ENCODE measurements at regions not wholly inside any gene's neighbourhood (a gene's known extent, or its start where the extent isn't known, plus 50 kb on each side); places are given as distances from the start of the nearest gene placed in this dataset.

DNA sequence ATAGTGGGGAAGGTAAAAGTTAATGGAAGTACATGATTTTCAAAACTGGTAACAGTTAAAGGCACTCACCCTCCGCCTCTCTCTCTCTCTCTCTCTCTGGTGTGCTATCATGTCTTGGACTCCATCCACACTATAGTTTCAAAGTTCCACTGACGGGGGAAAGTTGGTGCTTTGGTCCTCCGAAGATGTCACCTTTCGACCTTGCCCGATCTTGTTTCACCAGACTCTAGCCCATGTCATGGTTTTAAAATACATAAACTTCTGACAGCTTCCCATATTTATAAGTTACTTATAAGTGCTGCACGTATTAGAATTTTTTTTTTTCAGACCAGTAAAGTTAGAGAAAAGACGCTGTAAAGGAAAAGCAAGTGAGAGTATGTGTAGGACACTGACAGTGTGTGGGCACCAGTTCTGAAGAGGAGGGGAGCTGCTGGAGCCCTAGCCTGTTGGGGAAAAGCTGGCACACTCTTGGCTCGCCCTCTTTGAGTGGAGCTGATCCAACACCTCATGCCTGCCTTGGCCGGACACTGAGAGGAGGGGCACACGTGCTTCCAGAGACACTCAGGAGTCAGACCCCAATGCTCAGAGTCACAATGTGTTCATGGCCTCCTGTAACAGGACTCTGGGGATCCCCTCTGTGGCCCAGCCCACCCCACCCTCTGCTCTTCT, 200.5 kb upstream of the TPM1 start:
- Mint-ChIP-seq H3K4me1 (no peaks in the 10 kb centered on the region), H3K4me3 (no peak overlapping the region), H3K9me3 (no peaks in the 10 kb centered on the region), H3K27me3 (peaks cover 8% of the 10 kb centered on the region), H3K27ac (no peak overlapping the region), H3K36me3 (ENCODE audit: low read depth) (no peaks in the 10 kb centered on the region)
- no peak for ATAC-seq (replicated peaks)

DNA sequence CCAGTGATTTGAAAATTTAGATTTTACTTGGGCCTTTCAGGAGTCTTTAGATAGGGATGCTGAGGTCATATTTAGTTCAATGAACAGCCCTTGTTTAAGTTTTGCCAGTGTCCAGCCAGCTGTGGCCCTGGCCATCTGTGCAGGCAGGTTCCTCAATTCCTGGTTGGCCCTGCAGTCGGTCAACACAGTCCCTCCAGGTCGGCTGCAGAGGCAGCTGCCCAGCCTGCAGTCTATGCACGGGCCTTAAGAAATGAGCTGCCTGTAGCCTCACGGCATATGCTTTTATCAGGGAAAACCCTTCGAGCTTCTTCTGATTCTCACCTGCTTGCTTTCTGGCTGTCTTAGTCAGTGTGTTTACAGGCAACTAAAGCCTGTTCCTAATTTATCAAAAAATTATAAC, 199.2 kb upstream of the TPM1 start:
- no peak overlapping the region for H3K27ac Mint-ChIP-seq
- peaks cover 12% of the 10 kb centered on the region for H3K27me3 Mint-ChIP-seq
- no peaks in the 10 kb centered on the region for H3K36me3 Mint-ChIP-seq (ENCODE audit: low read depth)
- no peak for ATAC-seq (replicated peaks)
- H3K9me3 Mint-ChIP-seq, result no peaks in the 10 kb centered on the region
- H3K4me3 Mint-ChIP-seq, result no peak overlapping the region
- H3K4me1 Mint-ChIP-seq, result no peaks in the 10 kb centered on the region

DNA sequence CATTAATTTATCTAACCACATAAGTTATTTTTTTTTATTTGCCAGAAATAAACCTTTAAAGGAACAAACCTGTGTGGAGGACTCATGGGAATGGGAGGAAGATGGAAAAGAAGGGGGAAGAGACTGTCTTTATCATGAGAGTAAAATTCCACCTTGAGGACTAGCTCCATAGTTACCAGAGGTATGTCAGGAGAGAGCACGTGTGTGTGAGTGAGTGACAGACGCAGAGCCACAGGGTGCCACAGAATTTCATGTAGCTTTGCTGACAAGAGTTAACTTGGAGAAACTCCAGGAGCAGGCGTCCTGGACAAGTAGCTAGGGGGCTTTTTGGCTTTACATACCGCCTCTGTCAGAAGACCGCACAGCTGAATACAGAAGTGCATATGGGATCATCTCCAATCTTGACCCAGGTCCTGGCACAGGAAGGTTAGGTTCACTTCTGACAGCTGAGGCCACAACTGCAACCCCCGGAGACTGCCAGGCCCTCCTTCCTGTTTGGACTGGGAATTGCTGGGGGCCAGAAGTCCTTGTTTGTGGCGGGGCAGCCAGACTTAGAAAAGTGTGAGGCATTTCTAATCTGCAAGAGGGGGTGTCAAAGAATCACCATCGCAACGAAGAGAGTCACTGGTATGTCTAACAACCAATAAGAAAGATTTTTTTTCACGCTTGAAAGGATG, 197.8 kb upstream of the TPM1 start:
- Mint-ChIP-seq H3K9me3 (no peaks in the 10 kb centered on the region), H3K27me3 (peaks cover 16% of the 10 kb centered on the region), H3K27ac (no peak overlapping the region), H3K36me3 (ENCODE audit: low read depth) (no peaks in the 10 kb centered on the region), H3K4me1 (no peaks in the 10 kb centered on the region), H3K4me3 (no peak overlapping the region)
- no peak for ATAC-seq (replicated peaks)

DNA sequence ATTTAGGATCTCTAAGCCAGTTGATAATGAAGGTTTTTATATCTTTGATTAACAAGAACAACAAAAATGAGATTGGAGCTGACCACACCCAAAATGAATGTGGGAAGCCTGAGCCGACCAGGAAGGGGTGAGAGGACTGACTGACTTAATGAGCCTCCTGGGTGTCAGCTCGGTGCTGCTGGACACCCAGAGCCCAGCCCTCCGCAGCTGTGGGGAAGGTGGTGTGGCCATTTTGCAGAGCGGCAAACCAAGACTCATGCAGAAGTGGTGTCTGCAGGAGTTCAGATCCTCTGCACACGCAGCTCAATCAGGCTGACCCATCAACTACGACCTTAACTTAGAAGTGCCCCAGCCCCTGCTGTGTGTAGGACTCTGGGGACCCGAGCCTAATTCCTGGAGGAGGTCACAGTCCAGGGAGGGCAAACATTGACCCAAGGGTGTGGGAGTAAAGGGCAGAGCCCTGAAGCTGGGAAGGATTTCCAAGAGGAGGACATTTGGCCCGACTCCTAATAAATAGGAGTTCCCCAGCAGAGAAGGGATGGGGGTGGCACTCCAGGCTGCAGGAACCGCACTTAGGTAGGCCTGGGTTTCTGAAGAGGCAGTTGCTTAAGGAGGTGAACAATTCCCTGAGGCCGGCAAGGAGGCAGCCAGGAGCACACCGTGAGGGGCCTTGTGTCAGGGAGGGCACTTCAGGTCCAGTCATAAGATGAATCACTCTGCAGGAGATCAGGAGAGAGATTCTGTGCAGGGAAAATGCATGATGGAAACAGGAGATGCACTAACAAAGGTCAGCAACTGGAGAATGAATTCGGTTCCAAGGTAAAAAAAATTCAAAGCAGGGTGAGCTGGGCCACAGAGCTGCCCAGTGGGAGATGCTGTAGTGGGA, 197.1 kb upstream of the TPM1 start:
- H3K4me3 Mint-ChIP-seq, result no peak overlapping the region
- no peak overlapping the region for H3K27ac Mint-ChIP-seq
- no peak for ATAC-seq (replicated peaks)

DNA sequence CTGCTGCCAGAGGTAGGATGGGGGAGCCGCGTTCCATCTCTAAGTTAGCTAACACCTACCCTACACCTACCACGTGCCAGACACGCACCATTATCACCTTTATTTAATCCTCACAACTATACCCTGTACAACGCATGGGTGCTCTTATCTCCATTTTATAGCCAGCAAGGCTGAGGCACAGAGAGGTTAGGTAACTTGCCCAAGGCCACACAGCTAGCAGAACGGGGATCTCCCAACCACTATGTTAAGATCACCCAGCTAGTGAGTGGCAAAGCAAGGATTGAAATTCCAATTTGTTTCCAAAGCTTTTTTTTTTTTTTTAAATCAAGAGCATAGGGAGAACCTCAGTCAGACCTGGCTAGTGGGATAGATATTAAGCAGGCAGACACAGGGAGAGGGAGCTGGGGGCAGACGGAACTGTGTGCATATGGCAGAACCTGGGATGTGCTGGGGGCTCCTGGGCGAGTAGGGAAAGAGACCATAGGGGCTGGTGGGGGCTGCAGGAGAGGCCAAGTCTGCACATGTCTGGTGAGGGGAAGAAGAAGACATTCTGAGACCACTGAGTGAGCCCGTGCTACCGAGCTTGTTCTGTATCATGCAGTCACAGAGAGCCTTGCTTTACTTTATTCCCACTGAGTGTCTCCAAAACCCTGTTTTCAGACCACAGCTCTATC, 196.3 kb upstream of the TPM1 start:
- peaks cover 21% of the 10 kb centered on the region for H3K27me3 Mint-ChIP-seq
- no peak for ATAC-seq (replicated peaks)
- no peaks in the 10 kb centered on the region for H3K9me3 Mint-ChIP-seq
- H3K4me3 Mint-ChIP-seq, result no peak overlapping the region
- H3K27ac Mint-ChIP-seq, result no peak overlapping the region
- no peaks in the 10 kb centered on the region for H3K4me1 Mint-ChIP-seq
- H3K36me3 Mint-ChIP-seq (ENCODE audit: low read depth), result no peaks in the 10 kb centered on the region

More for the DNA sequence above, 197.1 kb upstream of the TPM1 start:
- Mint-ChIP-seq H3K9me3 (no peaks in the 10 kb centered on the region), H3K4me1 (no peaks in the 10 kb centered on the region), H3K27me3 (peaks cover 16% of the 10 kb centered on the region), H3K36me3 (ENCODE audit: low read depth) (no peaks in the 10 kb centered on the region)

DNA sequence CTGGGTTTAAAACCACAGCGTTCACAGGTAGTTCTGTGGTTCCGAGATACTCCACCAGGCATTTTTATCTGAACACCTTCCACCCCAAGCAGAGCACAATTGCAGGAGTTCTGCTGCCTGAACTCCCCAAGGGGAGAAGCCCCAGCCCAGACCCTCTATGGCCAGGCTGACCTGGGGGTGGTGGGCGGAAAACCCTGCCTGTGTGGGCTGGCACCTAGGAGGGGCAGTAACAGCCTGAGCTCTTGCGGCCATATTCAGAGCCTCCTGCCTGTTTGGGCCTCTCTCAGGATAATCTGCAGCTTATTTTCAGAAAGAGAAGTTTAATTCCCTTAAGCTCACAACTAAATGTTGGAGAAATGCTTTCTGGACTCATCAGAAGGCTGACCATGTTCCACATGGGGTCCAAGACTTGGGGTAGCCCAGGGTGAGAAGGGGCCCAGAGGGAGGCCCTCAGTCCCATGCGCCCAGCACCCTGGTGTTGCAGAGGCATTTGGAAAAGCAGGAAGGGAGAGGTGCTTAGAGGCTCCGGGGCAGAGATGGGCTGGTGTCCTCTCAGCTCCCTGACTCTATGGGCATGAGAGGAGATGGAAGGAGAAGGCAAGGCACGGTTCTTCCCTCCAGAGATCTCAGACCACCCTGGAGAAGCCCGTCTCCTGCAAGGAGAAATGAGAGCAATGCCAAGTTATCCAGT, 195.6 kb upstream of the TPM1 start:
- Mint-ChIP-seq H3K4me3 (no peak overlapping the region), H3K36me3 (ENCODE audit: low read depth) (no peaks in the 10 kb centered on the region), H3K4me1 (no peaks in the 10 kb centered on the region), H3K27me3 (peaks cover 21% of the 10 kb centered on the region), H3K9me3 (no peaks in the 10 kb centered on the region), H3K27ac (no peak overlapping the region)
- ATAC-seq (replicated peaks), result no peak

DNA sequence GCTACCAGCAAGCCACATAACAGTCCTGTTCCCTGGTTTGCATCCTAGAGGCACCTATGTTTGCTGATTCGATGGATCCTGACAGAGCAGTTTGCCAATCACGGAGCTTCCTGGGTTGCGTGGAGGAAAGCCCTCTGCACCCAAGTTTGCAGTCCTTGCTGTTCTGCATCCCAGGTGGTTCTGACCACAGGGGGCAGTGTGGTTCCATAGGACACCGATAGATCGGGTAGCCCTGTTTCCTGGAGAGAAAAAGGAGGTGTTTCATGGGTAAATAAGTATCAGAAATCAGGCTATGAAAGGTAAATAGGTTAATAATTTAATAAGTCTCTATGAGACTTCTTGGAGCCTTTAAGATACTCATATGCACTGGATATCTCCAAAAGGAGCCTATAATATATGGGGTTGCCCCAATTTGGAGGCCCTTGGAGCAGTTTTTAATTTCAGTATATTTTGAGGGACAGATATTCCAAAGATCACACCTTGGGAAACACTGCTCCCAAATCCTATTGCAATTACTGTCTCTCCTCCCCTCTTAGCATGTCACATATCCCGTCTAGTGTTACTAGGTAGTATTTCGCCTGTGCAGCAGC, 194.6 kb upstream of the TPM1 start:
- Mint-ChIP-seq H3K27ac (no peak overlapping the region), H3K4me1 (no peaks in the 10 kb centered on the region), H3K27me3 (peaks cover 21% of the 10 kb centered on the region), H3K36me3 (ENCODE audit: low read depth) (no peaks in the 10 kb centered on the region), H3K4me3 (no peak overlapping the region), H3K9me3 (no peaks in the 10 kb centered on the region)
- peak; percentile 32 for ATAC-seq (replicated peaks)

DNA sequence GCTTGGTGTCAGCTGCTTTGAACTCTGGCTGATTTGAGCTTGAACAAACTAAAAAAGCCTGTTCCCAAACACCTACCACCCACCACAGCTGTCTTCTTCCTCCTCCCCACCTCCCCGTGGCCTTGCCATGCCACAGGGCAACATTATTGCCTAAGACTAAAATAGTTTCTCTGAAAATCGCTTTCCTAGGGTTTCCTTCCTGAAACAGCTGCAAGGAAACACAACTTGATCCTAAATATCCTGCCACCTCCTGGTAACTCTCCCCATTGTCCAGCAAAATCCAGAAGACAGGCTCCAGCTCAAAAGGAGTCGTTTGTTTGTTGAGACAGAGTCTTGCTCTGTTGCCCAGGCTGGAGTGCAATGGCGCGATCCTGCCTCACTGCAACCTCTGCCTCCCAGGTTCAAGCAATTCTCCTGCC, 193.9 kb upstream of the TPM1 start:
- Mint-ChIP-seq H3K36me3 (ENCODE audit: low read depth) (no peaks in the 10 kb centered on the region), H3K27me3 (peaks cover 21% of the 10 kb centered on the region), H3K4me3 (no peak overlapping the region), H3K9me3 (no peaks in the 10 kb centered on the region), H3K4me1 (no peaks in the 10 kb centered on the region), H3K27ac (no peak overlapping the region)
- ATAC-seq (replicated peaks), result no peak

DNA sequence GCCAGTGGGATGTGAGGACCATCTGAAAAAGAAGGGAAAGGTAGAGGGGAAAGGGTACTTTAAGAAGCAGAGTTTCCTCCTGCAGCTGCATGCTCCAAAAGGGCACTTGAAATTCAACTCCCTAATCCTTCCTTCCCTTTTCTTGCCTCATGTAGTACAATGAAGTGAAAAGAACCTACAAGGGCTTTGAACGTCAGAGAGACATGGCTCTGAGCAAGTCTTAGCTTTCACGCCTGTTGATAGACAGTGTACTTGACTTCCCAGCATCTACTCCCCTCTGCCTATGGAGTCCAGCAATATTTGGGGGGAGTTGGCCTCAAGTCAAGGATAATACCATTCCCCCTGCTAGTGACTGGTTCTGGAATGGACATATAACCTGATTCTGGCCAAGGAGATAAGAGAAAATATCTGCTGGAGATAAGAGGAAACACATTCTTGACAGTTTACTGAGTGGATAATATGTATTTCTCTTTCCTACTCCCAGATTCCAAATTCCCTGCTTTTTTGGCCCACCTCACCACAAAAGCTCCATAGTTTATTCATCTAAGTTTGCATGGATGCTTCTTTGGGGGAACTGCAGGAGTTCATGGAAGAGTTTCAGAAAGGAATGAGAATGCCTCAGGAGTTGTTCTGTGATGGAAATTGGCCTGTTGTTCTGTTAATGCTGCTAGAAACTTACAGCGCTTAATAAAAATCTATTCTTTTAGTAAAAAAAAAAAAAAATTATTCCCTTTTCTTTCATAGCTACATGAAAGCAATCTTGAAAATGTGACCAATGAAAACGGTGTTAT, 193.0 kb upstream of the TPM1 start:
- H3K36me3 Mint-ChIP-seq (ENCODE audit: low read depth), result no peaks in the 10 kb centered on the region
- no peak for ATAC-seq (replicated peaks)
- no peaks in the 10 kb centered on the region for H3K9me3 Mint-ChIP-seq
- H3K4me1 Mint-ChIP-seq, result no peaks in the 10 kb centered on the region
- no peak overlapping the region for H3K27ac Mint-ChIP-seq
- H3K27me3 Mint-ChIP-seq, result peaks cover 16% of the 10 kb centered on the region
- no peak overlapping the region for H3K4me3 Mint-ChIP-seq

DNA sequence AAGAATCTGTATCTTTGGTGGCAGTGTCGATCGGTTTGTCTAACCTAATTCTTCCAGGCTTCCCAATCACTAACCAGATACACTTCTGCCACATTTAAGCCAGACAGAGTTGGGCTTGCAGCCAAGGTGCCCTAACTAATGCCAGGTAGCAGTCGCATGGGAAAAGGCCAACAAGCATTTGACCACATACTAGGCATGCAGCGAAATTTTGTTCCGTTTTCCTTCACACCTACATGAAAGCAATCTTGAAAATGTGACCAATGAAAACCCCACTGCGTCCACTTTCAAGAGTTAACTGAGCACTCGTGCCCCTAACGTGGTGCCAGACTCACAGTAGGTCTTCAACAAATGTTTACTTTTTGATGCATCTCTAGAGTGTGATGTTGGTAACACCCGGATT, 192.2 kb upstream of the TPM1 start:
- no peak for ATAC-seq (replicated peaks)
- H3K4me1 Mint-ChIP-seq, result no peaks in the 10 kb centered on the region
- no peak overlapping the region for H3K27ac Mint-ChIP-seq
- no peak overlapping the region for H3K4me3 Mint-ChIP-seq
- no peaks in the 10 kb centered on the region for H3K9me3 Mint-ChIP-seq
- H3K36me3 Mint-ChIP-seq (ENCODE audit: low read depth), result no peaks in the 10 kb centered on the region
- peaks cover 15% of the 10 kb centered on the region for H3K27me3 Mint-ChIP-seq

DNA sequence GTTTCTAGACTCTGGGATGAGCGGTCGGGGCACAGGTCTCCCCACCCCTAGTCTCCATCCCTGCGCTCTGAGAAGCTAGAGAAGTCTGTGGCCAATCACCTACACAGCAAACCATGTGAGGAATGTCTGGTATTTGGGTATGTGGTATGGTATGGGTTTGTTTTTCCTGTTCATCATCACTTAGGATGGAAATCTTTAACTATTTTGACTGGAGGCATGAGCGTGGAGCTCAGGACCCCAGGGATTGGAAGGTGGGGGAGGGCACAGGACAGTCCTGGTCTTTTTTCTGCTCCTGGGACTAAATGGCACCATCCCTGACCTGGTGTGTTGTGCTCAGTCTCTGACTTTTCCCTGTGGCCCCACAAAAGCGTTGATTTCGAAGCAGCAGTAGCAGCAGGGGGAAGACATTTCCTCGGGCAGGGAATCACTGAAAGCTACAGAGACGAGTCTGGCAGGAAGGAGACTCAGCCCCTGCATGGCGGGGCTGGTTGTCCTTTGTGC, 191.7 kb upstream of the TPM1 start:
- no peaks in the 10 kb centered on the region for H3K9me3 Mint-ChIP-seq
- no peaks in the 10 kb centered on the region for H3K36me3 Mint-ChIP-seq (ENCODE audit: low read depth)
- no peaks in the 10 kb centered on the region for H3K4me1 Mint-ChIP-seq
- ATAC-seq (replicated peaks), result no peak
- H3K27me3 Mint-ChIP-seq, result peaks cover 13% of the 10 kb centered on the region
- no peak overlapping the region for H3K4me3 Mint-ChIP-seq
- H3K27ac Mint-ChIP-seq, result no peak overlapping the region

DNA sequence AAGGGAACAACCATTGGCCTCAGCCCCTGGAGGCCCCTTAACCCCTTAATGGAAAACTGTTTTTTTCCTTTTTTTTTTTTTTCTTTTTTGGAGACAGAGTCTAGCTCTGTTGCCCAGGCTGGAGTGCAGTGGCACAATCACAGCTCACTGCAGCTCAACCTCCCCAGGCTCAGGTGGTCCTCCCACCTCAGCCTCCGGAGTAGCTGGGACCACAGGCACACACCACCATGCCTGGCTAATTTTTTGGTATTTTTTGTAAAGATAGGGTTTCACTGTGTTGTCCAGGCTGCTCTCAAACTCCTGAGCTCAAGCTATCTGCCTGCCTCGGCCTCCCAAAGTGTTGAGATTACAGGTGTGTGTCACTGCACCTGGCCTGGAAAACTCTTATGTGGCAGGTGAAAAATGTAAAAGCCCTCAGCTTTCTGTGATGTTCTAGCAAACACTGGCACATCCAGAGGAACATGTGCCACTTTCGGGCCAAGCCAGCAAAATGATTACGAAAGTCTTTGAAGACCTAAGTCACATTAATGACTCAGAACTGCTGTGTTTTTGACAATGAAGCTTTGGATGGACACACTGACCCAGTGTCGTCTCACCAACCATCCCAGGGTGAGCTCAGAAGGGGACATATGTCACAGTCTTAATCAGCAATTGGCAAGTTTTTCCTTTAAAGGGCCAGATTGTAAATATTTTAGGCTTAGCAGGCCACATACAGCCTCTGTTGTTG, 189.3 kb upstream of the TPM1 start:
- H3K27me3 Mint-ChIP-seq, result peaks cover 17% of the 10 kb centered on the region
- H3K4me3 Mint-ChIP-seq, result no peak overlapping the region
- H3K4me1 Mint-ChIP-seq, result no peaks in the 10 kb centered on the region
- ATAC-seq (replicated peaks), result no peak
- H3K27ac Mint-ChIP-seq, result no peak overlapping the region
- no peaks in the 10 kb centered on the region for H3K36me3 Mint-ChIP-seq (ENCODE audit: low read depth)
- no peaks in the 10 kb centered on the region for H3K9me3 Mint-ChIP-seq

Measured in activated T-helper 17 cell treated with anti-CD3 and anti-CD28 coated beads, Interleukin-2, amount 50 U/mL, for 72 hours (primary cell).